Right lobe of liver (tissue), 4 donors: ENCODE measurements at regions not wholly inside any gene's neighbourhood (a gene's known extent, or its start where the extent isn't known, plus 50 kb on each side); places are given as distances from the start of the nearest gene placed in this dataset.

Source experiments
- CTCF ChIP-seq, 4 donors: fragments of 200-600 bp in 3 of 4; fragments of 450-650 bp in 1 of 4; IDR thresholded peaks; one replicate each; pipeline versions ENCODE4 v1.5.1 to v1.8.0; 2016 to 2022; ENCODE audit warnings: antibody characterized with exemption in 4 of 4, mild to moderate bottlenecking in 2 of 4
- POLR2A ChIP-seq: fragments of 450-650 bp; IDR thresholded peaks from one replicate; pipeline ENCODE4 v1.6.1; 2017; ENCODE audit warnings: antibody characterized with exemption, mild to moderate bottlenecking
- donor health status: DM: no; HTN: no; CAD: no.
- donor health status: DM: no; HTN: no; CAD: no.
- donor health status: DM: no; HTN: yes; CAD: no.

GRCh38 chr12:123038966-123039365 lies 58.5 kb downstream of the ARL6IP4 start:
- TF ChIP-seq CTCF (IDR thresholded peaks at IDR 0.05), result no peak
- TF ChIP-seq POLR2A, result no peak
